ENCODE measurements at regions not wholly inside any gene's neighbourhood (a gene's known extent, or its start where the extent isn't known, plus 50 kb on each side); places are given as distances from the start of the nearest gene placed in this dataset.

GRCh38 chr7:17132726-17133125 is 165.7 kb upstream of the AHR start:
- Histone ChIP-seq H3K27ac (no peak overlapping the region), H3K36me3 (no peaks in the 10 kb centered on the region), H3K27me3 (no peaks in the 10 kb centered on the region), H3K9me3 (no peaks in the 10 kb centered on the region), H3K4me3 (no peak overlapping the region), H3K4me1 (no peaks in the 10 kb centered on the region)
- no peak for TF ChIP-seq CTCF (IDR thresholded peaks at IDR 0.05)
- intact Hi-C loops (cut with DNase I; ENCODE audit: low total_unique reads), result no loop called here
- no peak for DNase-seq

GRCh38 chr7:17133977-17134376 is 164.5 kb upstream of the AHR start:
- Histone ChIP-seq H3K27me3 (no peaks in the 10 kb centered on the region), H3K36me3 (no peaks in the 10 kb centered on the region), H3K9me3 (no peaks in the 10 kb centered on the region), H3K4me3 (no peak overlapping the region), H3K4me1 (no peaks in the 10 kb centered on the region), H3K27ac (no peak overlapping the region)
- no peak for TF ChIP-seq CTCF (IDR thresholded peaks at IDR 0.05)
- no peak for DNase-seq
- intact Hi-C loops (cut with DNase I; ENCODE audit: low total_unique reads), result no loop called here

- no peaks in the 10 kb centered on the region for H3K27me3 ChIP-seq
These were observed 163.7 kb upstream of the AHR start for GRCh38 chr7:17134786-17135185.

GRCh38 chr7:17136126-17136525 is 162.3 kb upstream of the AHR start:
- no peak for TF ChIP-seq CTCF (IDR thresholded peaks at IDR 0.05)

More at GRCh38 chr7:17134786-17135185, 163.7 kb upstream of the AHR start:
- H3K4me3 ChIP-seq, result no peak overlapping the region
- H3K9me3 ChIP-seq, result no peaks in the 10 kb centered on the region
- no peaks in the 10 kb centered on the region for H3K4me1 ChIP-seq
- H3K27ac ChIP-seq, result no peak overlapping the region
- no peak for TF ChIP-seq CTCF (IDR thresholded peaks at IDR 0.05)
- H3K36me3 ChIP-seq, result no peaks in the 10 kb centered on the region
- intact Hi-C loops (cut with DNase I; ENCODE audit: low total_unique reads), result no loop called here
- DNase-seq, result no peak

GRCh38 chr7:17139081-17139480 is 159.4 kb upstream of the AHR start:
- DNase-seq, result no peak
- H3K27ac ChIP-seq, result no peak overlapping the region
- intact Hi-C loops (cut with DNase I; ENCODE audit: low total_unique reads), result no loop called here

More at GRCh38 chr7:17136126-17136525, 162.3 kb upstream of the AHR start:
- no peaks in the 10 kb centered on the region for H3K36me3 ChIP-seq
- H3K27ac ChIP-seq, result no peak overlapping the region
- intact Hi-C loops (cut with DNase I; ENCODE audit: low total_unique reads), result no loop called here
- H3K4me3 ChIP-seq, result no peak overlapping the region
- no peaks in the 10 kb centered on the region for H3K4me1 ChIP-seq
- DNase-seq, result no peak
- H3K27me3 ChIP-seq, result no peaks in the 10 kb centered on the region
- H3K9me3 ChIP-seq, result no peaks in the 10 kb centered on the region

More at GRCh38 chr7:17139081-17139480, 159.4 kb upstream of the AHR start:
- TF ChIP-seq CTCF (IDR thresholded peaks at IDR 0.05), result no peak
- H3K36me3 ChIP-seq, result no peaks in the 10 kb centered on the region
- no peak overlapping the region for H3K4me3 ChIP-seq
- no peaks in the 10 kb centered on the region for H3K9me3 ChIP-seq
- peaks cover 0 to 10% (median 0%) of the 10 kb centered on the region in 4 donors for H3K4me1 ChIP-seq
- no peaks in the 10 kb centered on the region for H3K27me3 ChIP-seq

Data from tibial artery (tissue), 4 donors.